ENCODE measurements at regions not wholly inside any gene's neighbourhood (a gene's known extent, or its start where the extent isn't known, plus 50 kb on each side); places are given as distances from the start of the nearest gene placed in this dataset.

DNA sequence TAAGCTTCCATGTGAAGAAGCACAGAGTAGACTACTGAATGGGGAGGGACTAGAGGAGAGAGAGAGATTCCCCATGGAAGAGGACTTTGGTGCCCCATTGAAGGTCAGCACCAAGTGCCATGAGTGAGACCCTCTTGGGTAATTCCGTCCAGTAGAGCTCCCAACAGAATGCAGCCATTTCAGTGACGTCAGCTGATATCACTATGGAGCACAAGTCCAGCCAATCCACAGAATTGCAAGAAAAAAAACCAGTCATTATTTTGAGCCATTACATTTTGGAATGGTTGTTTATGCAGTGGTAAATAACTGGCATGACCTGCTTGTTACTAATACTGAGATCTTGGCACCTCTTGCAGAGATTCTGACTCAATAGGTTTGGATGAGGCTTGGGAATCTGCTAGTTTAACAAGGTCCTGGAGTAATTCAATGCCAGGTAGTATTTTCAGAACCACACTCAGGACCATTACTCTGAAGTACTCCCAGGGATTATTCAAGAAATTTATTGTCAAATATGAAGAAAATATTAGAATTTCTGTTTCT lies 52.6 kb upstream of the SP8 start:
- Mint-ChIP-seq H3K27ac (no peak overlapping the region), H3K4me1 (no peaks in the 10 kb centered on the region), H3K9me3 (no peaks in the 10 kb centered on the region), H3K27me3 (no peaks in the 10 kb centered on the region), H3K4me3 (no peak overlapping the region)
- no peak for DNase-seq
- no peak for ATAC-seq

DNA sequence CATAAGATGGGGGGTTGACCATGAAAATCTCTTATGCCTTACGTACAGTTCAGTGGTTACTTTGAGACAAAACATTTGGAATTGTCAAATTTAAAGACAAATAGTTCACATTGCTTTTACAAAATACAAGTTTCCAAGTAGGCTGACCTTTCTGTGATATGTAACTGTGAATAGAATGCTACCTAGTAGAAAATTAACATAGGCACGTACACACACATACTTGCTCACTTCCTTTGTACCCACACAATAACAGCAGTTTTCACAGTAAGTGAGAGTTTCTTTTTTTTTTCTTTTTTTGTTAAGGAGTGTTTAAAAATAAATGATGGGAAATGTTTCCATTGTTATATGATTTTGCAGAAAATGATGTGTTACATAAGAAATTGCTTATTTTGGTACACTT lies 53.3 kb upstream of the SP8 start:
- Mint-ChIP-seq H3K27ac (no peak overlapping the region), H3K4me1 (no peaks in the 10 kb centered on the region), H3K4me3 (no peak overlapping the region), H3K27me3 (no peaks in the 10 kb centered on the region), H3K9me3 (no peaks in the 10 kb centered on the region)
- DNase-seq: no peak
- ATAC-seq: no peak

DNA sequence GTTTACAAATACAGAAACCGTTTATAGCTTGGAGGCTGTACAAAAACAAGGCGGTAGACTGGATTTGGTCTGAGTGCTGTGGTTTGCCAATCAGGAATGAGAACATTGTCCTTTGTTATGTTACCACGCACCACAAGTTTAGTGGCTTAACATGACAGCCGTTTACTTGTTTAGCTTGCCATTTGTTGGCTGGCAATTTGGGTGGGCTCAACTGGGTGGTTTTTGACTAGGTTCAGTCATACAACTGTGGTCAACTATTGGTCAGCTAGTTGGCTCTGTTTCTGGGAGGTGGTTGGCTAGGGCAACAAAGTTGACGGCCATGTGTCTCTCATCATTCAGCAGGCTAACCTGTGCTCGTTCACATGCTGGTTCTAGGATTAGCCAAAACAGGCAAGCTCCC lies 60.1 kb upstream of the SP8 start:
- DNase-seq: no peak
- ATAC-seq: no peak
- H3K27ac Mint-ChIP-seq: no peak overlapping the region
- H3K4me3 Mint-ChIP-seq: no peak overlapping the region
- H3K4me1 Mint-ChIP-seq: no peaks in the 10 kb centered on the region
- no peaks in the 10 kb centered on the region for H3K9me3 Mint-ChIP-seq
- H3K27me3 Mint-ChIP-seq: no peaks in the 10 kb centered on the region

DNA sequence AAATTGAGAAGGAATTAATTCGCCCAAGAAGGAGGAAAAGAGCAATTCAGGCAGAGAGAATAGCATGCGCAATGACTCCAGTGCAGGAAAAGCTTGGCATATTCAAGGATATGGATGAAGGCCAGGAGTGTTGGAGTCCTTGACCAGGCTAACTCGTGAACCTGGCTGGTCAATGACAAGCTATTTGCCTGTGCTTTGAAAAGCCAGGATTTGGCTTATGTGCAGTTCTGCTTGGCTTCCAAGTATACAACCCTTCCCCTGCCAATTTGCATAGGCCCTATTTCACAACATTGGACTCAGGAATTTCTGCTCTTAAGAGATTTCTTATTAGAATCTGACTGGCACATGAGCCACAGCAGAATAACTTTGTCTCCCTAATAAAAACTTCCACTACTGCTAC lies 72.3 kb upstream of the SP8 start:
- Mint-ChIP-seq H3K4me1 (no peaks in the 10 kb centered on the region), H3K9me3 (no peaks in the 10 kb centered on the region), H3K4me3 (no peak overlapping the region), H3K27me3 (no peaks in the 10 kb centered on the region), H3K27ac (no peak overlapping the region)
- no peak for DNase-seq
- ATAC-seq: no peak

DNA sequence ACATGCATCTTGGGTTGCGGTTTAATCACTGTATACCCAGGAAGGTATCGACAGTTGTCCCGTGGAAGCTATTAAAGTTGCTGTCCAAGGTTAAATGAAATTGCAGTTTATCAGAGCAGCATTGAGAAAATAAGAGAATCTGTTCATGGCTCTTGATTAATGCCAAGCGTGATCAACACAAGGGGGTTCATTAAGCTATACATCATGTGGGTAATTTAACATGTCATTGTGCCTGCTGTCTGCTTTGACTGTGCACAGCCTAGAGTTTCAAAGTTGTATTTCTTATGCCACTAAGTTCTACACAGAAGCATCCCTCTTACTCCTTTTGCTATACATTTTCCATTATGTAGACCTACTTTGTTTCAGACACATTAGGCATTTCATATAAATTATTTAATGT lies 74.8 kb upstream of the SP8 start:
- DNase-seq (no peak), ATAC-seq (no peak)
- Mint-ChIP-seq H3K27ac (no peak overlapping the region), H3K9me3 (no peaks in the 10 kb centered on the region), H3K4me1 (no peaks in the 10 kb centered on the region), H3K4me3 (no peak overlapping the region), H3K27me3 (no peaks in the 10 kb centered on the region)

DNA sequence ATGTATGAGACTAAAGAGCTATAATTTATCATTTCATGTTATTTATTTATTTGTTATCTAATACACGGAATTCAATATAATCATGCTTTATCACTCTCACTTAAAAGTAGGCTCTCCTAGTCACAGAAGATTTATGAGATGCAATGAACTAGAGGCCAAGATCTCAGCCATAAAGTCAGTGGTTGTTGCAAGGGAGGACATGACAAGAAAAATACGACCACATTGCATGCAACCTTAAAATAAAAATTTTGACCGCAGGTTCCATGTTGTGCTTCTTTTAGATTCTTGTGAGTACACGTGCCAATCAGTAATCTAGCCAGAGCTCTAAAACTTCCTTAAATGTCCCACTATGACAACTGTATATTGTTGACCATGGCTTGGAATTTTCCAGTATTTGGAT lies 75.9 kb upstream of the SP8 start:
- Mint-ChIP-seq H3K9me3 (no peaks in the 10 kb centered on the region), H3K4me3 (no peak overlapping the region), H3K27ac (no peak overlapping the region), H3K4me1 (no peaks in the 10 kb centered on the region), H3K27me3 (no peaks in the 10 kb centered on the region)
- no peak for ATAC-seq
- no peak for DNase-seq

DNA sequence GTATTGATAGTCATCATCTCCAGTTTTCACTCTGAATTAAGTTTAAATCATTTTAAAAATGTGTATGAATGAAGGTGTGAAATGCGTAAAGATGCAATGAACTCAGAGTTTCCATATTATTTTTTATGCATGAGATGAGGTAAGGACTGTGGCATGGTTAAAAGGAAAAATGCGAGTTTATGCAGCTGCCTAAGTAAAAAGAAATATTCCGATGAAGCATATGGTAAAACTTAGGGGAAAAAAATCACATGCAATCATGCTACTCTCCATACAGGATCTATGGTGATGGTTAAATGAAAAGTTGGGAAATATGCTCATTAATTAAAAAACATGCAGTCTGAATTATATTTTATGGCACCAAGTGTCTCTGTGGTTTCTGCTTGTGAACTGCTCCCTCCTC lies 77.5 kb upstream of the SP8 start:
- H3K9me3 Mint-ChIP-seq: no peaks in the 10 kb centered on the region
- H3K27ac Mint-ChIP-seq: no peak overlapping the region
- ATAC-seq: no peak
- DNase-seq: no peak
- no peak overlapping the region for H3K4me3 Mint-ChIP-seq
- H3K4me1 Mint-ChIP-seq: no peaks in the 10 kb centered on the region
- H3K27me3 Mint-ChIP-seq: no peaks in the 10 kb centered on the region

DNA sequence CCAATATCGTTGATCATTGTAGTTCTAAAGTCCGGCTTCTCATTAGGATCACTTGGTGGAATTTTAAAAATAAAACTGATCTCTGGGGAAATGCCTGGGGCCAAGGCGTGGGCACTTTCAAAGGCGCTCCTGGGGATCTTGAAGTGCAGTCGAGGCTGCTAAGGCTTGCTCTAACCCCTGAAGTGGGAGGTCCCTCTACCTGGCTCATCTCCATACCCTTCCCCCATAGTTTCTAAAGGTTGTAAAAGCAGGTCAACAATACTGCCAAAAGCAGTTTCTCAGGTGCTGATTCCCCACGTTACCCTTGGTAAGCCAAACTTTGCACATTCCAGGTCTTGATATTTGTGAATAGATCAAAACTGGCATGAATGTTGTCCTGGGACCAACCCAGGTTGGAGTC lies 79.0 kb upstream of the SP8 start:
- no peak for ATAC-seq
- DNase-seq: no peak
- Mint-ChIP-seq H3K4me1 (no peaks in the 10 kb centered on the region), H3K27me3 (no peaks in the 10 kb centered on the region), H3K4me3 (no peak overlapping the region), H3K27ac (no peak overlapping the region), H3K9me3 (no peaks in the 10 kb centered on the region)

DNA sequence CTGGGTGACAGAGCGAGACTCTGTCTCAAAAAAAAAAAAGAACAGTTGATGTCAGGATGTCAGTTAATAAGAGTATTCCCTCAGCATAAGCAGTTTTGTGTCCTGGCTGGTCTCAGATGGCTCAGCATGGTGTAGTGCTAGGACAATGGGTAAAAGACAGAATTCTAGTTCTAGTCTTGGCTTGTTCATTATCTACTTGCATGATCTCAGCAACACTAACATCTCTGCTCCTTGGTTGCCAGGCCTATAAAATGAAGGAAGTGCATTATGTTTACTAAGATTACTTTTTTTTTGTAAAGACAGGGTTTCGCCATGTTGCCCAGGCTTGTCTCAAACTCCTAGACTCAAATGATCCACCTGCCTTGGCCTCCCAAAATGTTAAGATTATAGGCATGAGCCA lies 84.3 kb upstream of the SP8 start:
- H3K9me3 Mint-ChIP-seq: no peaks in the 10 kb centered on the region
- DNase-seq (no peak), ATAC-seq (no peak)
- H3K4me3 Mint-ChIP-seq: no peak overlapping the region
- H3K27ac Mint-ChIP-seq: no peak overlapping the region
- no peaks in the 10 kb centered on the region for H3K4me1 Mint-ChIP-seq
- H3K27me3 Mint-ChIP-seq: no peaks in the 10 kb centered on the region

DNA sequence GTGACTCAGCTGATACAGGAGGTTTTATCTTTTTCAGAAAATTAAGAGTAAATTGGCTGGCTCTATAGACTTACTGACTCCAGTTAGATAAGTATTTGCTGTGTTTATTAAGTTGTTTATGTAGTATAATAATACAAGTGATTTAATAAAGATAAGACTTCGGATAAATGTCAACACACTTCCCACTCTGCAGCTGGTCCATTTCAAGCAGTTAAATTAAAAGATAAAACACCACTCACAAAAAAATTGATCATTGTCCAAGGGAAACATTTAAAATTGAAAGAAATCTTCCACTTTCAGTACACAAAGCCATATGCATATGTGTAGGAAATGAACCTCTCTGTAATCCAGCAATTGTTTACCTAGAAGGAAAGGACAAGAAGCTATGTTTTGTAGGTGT lies 106.1 kb upstream of the SP8 start:
- H3K9me3 Mint-ChIP-seq: peaks cover 1 to 17% of the 10 kb centered on the region in 2 donors

DNA sequence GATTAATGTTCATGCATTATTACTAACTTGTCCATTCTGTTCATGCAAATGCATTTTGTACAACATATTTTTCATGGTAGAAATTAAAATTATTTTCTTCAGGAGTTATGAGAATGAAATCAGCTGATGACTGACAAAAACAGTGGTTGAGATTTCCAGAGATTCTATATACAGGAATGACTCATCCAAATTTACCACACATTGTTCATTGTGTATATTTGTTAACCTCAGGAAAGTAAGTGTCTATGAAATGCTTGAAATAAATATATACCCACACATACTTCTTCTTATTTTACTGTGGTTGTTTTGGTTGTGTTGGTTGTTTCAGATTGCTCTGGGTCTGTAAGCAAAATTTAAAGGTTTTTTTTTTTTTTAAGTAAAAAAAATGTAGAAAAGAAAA lies 108.1 kb upstream of the SP8 start:
- no peaks in the 10 kb centered on the region for H3K9me3 Mint-ChIP-seq
- DNase-seq: no peak
- no peaks in the 10 kb centered on the region for H3K27me3 Mint-ChIP-seq
- H3K4me1 Mint-ChIP-seq: no peaks in the 10 kb centered on the region
- H3K4me3 Mint-ChIP-seq: no peak overlapping the region
- no peak overlapping the region for H3K27ac Mint-ChIP-seq
- no peak for ATAC-seq

More for the DNA sequence above, 106.1 kb upstream of the SP8 start:
- H3K4me1 Mint-ChIP-seq: no peaks in the 10 kb centered on the region
- H3K27me3 Mint-ChIP-seq: no peaks in the 10 kb centered on the region
- ATAC-seq: no peak
- no peak for DNase-seq
- H3K27ac Mint-ChIP-seq: no peak overlapping the region
- H3K4me3 Mint-ChIP-seq: no peak overlapping the region

DNA sequence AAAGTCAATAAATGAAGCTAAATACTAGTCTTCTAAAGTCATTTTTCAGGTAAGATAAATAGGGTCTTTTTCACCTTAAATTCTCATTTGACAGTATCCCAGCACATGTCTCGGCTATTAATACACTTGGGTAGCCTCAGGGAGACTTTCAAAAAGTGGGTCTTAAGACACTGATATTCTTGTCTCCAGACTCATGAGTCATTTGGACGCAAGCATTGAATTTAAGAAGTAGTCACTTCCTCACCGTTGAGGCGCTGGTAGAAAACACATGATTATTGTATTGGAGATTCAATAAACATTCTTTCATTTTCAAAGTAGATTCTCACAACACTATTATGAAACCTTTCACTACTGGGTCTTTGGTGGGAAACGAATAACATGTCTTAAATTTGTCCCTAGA lies 108.9 kb upstream of the SP8 start:
- no peaks in the 10 kb centered on the region for H3K4me1 Mint-ChIP-seq
- H3K27ac Mint-ChIP-seq: no peak overlapping the region
- ATAC-seq (no peak), DNase-seq (no peak)
- no peak overlapping the region for H3K4me3 Mint-ChIP-seq
- no peaks in the 10 kb centered on the region for H3K27me3 Mint-ChIP-seq
- H3K9me3 Mint-ChIP-seq: no peaks in the 10 kb centered on the region

DNA sequence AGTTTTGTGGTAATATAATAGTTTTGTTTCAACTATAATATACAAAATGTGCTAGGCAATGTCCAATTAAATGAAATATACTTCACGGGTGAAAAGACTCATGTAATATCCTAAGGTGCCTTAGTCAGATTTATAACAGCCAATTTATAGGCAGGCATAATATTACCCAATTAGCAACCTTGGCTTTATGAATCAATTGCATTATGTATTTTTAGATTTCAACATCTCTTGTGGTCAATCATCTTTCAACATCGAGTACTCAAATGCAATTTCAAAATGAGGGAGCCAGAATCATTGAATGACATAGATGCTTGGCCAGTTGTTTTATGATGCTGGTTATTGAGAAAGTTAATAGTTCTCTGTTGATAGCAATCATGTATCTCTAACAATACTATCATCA lies 110.3 kb upstream of the SP8 start:
- DNase-seq (no peak), ATAC-seq (no peak)
- Mint-ChIP-seq H3K4me1 (no peaks in the 10 kb centered on the region), H3K4me3 (no peak overlapping the region), H3K27ac (no peak overlapping the region), H3K27me3 (no peaks in the 10 kb centered on the region), H3K9me3 (peaks cover under 1 to 13% of the 10 kb centered on the region in 2 donors)

DNA sequence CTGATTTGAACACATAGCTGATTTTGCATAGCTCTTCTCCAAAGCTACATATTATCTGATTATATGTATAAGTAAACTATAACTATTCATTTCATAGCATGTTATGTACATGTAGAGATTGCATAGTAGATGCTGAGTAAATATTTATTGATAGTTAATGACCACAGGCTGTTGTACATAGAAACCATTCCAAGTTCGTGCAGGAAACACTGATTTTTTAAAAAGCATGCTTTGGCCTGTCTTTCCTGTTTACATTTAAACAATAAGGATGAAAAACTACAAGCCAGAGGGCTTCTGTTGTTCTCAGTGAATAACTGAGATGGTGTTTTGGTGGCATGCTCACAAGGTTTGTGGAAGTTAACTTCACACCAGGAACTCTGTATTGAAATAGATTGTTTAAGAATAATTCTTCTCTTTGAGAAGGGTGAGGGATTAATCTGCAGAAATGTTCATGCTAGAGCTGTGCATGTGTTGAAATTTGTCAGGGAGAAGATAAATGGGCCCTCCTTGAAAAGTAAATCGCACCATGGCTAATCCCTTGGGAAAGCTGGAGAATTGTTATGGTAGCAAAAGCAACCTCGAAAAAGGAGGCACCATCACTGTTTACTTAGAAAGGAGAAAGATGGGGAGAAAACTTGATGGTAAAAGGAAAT lies 120.2 kb upstream of the SP8 start:
- ATAC-seq (no peak), DNase-seq (no peak)
- Mint-ChIP-seq H3K9me3 (peaks cover 0 to 9% of the 10 kb centered on the region in 2 donors), H3K4me3 (no peak overlapping the region), H3K4me1 (no peaks in the 10 kb centered on the region), H3K27me3 (no peaks in the 10 kb centered on the region), H3K27ac (no peak overlapping the region)

DNA sequence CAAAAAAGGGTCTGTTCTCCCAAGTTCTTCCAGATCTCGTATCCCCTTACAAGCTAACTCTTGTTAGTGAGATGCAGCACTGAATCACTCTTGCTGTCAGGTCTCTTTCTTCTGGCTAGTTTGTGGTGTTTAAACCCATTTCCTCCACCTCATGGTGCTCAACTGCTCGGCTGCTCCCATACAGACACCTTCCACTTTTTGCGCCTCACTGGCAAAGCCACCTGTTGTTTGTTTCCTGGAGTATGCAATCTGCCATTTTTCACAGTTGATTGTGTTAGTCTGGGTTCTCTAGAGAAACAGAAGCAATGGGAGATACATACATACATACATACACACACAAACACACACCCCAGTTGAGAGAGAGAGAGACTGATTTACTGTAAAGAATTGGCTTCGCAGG lies 124.4 kb upstream of the SP8 start:
- Mint-ChIP-seq H3K27me3 (no peaks in the 10 kb centered on the region), H3K27ac (no peak overlapping the region), H3K4me3 (no peak overlapping the region), H3K9me3 (peaks cover 0 to 4% of the 10 kb centered on the region in 2 donors), H3K4me1 (no peaks in the 10 kb centered on the region)
- ATAC-seq (no peak), DNase-seq (no peak)

DNA sequence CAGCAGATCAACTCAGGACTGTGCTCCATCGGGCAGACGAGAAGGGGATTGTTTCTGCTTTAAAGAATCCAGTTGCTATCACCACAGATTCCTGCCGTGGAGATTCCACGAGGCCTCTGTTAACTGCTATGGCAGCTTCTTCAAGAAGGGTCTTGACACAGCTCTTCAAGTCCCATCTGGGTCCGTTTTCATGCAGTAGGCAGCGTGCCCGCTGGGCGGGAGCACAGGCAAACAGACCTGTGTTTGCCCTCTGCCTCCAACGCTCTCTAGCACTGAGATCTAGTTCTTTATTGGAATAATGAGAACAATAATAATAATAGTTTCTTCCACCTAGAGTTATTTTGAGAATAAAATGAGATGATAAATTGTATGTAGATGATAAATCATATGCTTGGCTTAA lies 127.2 kb upstream of the SP8 start:
- no peak overlapping the region for H3K27ac Mint-ChIP-seq
- ATAC-seq (no peak), DNase-seq (no peak)
- peaks cover 0 to 4% of the 10 kb centered on the region in 2 donors for H3K9me3 Mint-ChIP-seq
- H3K27me3 Mint-ChIP-seq: no peaks in the 10 kb centered on the region
- H3K4me3 Mint-ChIP-seq: no peak overlapping the region
- no peaks in the 10 kb centered on the region for H3K4me1 Mint-ChIP-seq

DNA sequence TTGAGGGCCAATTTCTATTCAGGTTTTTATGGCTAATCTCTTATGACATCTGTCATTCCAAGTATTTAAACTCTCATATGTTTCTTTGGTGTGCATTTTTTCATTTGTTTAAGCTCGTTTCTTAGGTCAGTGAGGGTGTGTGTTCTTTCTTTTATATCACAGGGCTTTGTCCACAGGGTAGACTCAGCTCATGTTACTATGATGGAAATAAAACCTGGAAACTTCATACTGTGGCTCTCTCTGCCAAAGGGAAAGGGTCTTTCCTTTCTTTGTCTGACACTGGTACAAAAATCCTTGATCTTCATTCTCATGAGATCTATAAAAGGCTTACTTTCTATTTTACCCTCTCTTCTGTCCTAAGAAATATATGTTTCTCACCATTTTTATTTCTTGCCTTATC lies 129.6 kb upstream of the SP8 start:
- DNase-seq (no peak), ATAC-seq (no peak)
- Mint-ChIP-seq H3K4me3 (no peak overlapping the region), H3K9me3 (peaks cover 0 to under 1% of the 10 kb centered on the region in 2 donors), H3K27me3 (no peaks in the 10 kb centered on the region), H3K4me1 (no peaks in the 10 kb centered on the region), H3K27ac (no peak overlapping the region)

Measured in stimulated activated naive CD8-positive, alpha-beta T cell treated with anti-CD3 and anti-CD28 coated beads, Interleukin-15, amount 100 ng/mL, for 72 hours (primary cell).